ENCODE measurements at regions not wholly inside any gene's neighbourhood (a gene's known extent, or its start where the extent isn't known, plus 50 kb on each side); places are given as distances from the start of the nearest gene placed in this dataset.
"Not testable (repeated sequence)": the region's sequence is repeated elsewhere in the genome, so short reads cannot be mapped to it uniquely, and the experiment has no call there.

- H3K4me3 ChIP-seq, result no peak overlapping the region
- no peak for DNase-seq
- H3K27me3 ChIP-seq, result no peaks in the 10 kb centered on the region
- H3K9me3 ChIP-seq, result peaks cover 0 to 4% (median 0%) of the 10 kb centered on the region in 11 donors
- TF ChIP-seq CTCF (IDR thresholded peaks at IDR 0.05), result no peak
- no peak overlapping the region for H3K27ac ChIP-seq
- no peaks in the 10 kb centered on the region for H3K4me1 ChIP-seq
- H3K36me3 ChIP-seq, result no peaks in the 10 kb centered on the region
- no peak for ATAC-seq
- 60 to 70% methylated on average over 4 of the region's 4 CpGs for WGBS, 2 donors
- intact Hi-C loops (cut with DNase I), result no loop called here
Observed at GRCh38 chr5:25416960-25417359, 772.2 kb upstream of the CDH10 start.

- no peak for TF ChIP-seq CTCF (IDR thresholded peaks at IDR 0.05)
- H3K36me3 ChIP-seq, result no peaks in the 10 kb centered on the region
- no peak overlapping the region for H3K27ac ChIP-seq
- DNase-seq (no peak), ATAC-seq (no peak)
- H3K4me1 ChIP-seq, result no peaks in the 10 kb centered on the region
- WGBS, 2 donors, result 86 to 90% methylated on average over 8 of the region's 8 CpGs
- intact Hi-C loops (cut with DNase I), result no loop called here
- no peaks in the 10 kb centered on the region for H3K27me3 ChIP-seq
- no peak overlapping the region for H3K4me3 ChIP-seq
- H3K9me3 ChIP-seq, result peaks cover 0 to 8% (median 0%) of the 10 kb centered on the region in 11 donors
Observed at GRCh38 chr5:25415970-25416369, 771.2 kb upstream of the CDH10 start.

- WGBS, 2 donors, result 57 to 72% methylated on average over 6 of the region's 6 CpGs
- no peaks in the 10 kb centered on the region for H3K4me1 ChIP-seq
- DNase-seq (no peak), ATAC-seq (no peak)
- intact Hi-C loops (cut with DNase I), result no loop called here
- no peaks in the 10 kb centered on the region for H3K27me3 ChIP-seq
- H3K36me3 ChIP-seq, result no peaks in the 10 kb centered on the region
- TF ChIP-seq CTCF (IDR thresholded peaks at IDR 0.05), result no peak
- H3K4me3 ChIP-seq, result no peak overlapping the region
- peaks cover 0 to 14% (median 0%) of the 10 kb centered on the region in 11 donors for H3K9me3 ChIP-seq
- H3K27ac ChIP-seq, result no peak overlapping the region
Observed at GRCh38 chr5:25414742-25415141, 770.0 kb upstream of the CDH10 start.

GRCh38 chr5:25412116-25412661 is 767.4 kb upstream of the CDH10 start:
- no peak for TF ChIP-seq CTCF (IDR thresholded peaks at IDR 0.05)
- DNase-seq (no peak), ATAC-seq (no peak)
- intact Hi-C loops (cut with DNase I), result no loop called here
- H3K36me3 ChIP-seq, result no peaks in the 10 kb centered on the region
- H3K4me3 ChIP-seq, result no peak overlapping the region
- 50 to 58% methylated on average over 2 of the region's 2 CpGs for WGBS, 2 donors
- H3K27me3 ChIP-seq, result no peaks in the 10 kb centered on the region
- H3K9me3 ChIP-seq, result peaks cover 0 to 34% (median 3%) of the 10 kb centered on the region in 11 donors
- no peak overlapping the region for H3K27ac ChIP-seq
- no peaks in the 10 kb centered on the region for H3K4me1 ChIP-seq

GRCh38 chr5:25407365-25407764 is 762.6 kb upstream of the CDH10 start:
- intact Hi-C loops (cut with DNase I); ATAC-seq; H3K4me1 ChIP-seq; H3K27me3 ChIP-seq; H3K36me3 ChIP-seq; DNase-seq; H3K4me3 ChIP-seq; H3K27ac ChIP-seq: not testable (repeated sequence)
- WGBS, 2 donors, result 66 to 82% methylated on average over 5 to 6 of the region's 6 CpGs
- peaks cover 0 to 44% (median 0%) of the 10 kb centered on the region in 11 donors for H3K9me3 ChIP-seq

Measured in heart right ventricle (tissue), 16 donors.